ENCODE measurements at regions not wholly inside any gene's neighbourhood (a gene's known extent, or its start where the extent isn't known, plus 50 kb on each side); places are given as distances from the start of the nearest gene placed in this dataset.
"Not testable (repeated sequence)": the region's sequence is repeated elsewhere in the genome, so short reads cannot be mapped to it uniquely, and the experiment has no call there.

DNA sequence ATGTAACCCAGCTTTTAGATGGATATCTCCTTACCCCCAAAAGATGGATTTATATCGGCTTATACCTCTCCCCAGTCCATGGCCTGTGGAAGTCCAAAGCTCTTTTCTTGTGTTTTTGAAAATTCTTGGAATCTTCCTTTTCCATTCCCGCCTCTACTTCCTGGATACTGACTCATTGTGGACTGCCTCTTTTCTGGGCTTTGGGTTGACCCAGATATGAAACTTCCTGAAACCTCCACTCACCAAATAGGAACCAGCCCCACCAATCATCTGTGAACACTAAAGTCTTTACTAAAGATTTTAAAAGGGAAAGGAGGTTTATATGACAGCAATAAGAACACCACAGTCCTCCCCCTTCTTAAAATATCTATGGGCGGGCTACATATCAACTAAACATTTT lies 163.4 kb upstream of the SYN3 start:
- DNase-seq = no peak

GRCh38 chr22:33220476-33221080 lies 162.4 kb upstream of the SYN3 start:
- DNase-seq = no peak

- DNase-seq = no peak
Observed at GRCh38 chr22:33219648-33220384, 161.6 kb upstream of the SYN3 start.

DNA sequence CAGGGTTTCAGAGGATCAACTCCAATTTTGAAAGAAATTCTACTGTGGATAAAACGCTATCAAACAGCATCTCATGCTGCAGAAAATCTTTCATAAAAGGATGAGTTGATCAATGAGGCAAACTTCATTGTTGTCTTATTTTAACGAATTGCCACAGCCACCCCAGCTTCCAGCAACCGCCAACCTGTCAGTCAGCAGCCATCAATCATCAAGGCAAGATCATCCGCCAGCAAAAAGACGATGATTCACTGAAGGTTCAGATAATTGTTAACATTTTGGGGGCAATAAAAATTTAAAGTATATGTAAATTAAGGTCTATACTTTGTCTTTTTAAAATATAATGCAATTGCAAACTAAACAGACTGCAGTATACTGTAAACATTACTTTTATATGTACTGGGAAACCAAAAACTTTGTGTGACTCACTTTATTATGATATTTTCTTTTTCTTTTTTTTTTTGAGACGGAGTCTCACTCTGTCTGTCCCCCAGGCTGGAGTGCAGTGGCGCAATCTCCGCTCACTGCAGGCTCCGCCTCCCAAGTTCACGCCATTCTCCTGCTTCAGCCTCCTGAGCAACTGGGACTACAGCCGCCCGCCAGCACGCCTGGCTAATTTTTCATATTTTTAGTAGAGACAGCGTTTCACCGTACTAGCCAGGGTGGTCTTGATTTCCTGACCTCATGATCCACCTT lies 155.3 kb upstream of the SYN3 start:
- no peak for DNase-seq

DNA sequence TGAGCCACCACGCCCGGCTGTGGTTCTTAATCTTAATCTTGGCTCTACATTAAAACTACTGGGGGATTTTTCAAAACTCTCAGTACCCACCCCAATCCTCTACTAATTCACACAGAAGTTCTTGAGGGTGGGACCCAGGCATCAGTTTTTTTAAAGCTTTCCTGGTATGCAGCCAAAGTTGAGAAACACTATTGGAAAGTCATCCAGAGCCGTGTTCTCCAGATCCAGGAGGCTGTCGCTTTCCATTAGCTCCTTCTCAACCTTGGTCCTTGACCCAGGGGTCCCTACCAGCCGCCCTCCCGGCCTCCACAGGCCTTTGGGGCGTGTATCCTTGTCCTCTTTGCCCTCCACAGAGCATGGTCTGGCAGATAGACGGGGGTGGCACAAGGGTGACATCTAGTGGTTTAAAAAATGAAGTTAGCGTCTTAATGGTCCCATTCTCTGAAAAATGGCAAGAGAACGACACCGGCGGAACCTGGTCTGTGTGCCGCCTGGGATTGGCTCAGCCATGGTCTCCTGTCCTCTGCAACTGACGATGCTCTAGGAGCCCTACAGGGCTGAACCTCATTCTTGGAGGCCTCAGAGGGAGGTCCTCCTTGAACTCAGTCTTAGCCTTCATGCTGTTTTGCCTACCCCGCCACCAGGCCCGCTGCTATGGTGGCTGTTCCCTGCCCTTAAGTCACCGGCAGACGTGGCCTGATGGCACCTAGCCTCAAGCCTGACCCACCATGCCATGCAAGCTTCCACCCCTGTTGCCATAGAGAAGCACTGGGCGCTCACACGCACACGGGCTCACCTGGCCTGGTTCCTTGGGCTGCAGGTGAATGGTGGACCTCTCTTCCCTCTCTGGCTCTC lies 152.0 kb upstream of the SYN3 start:
- peak in 3 of 14 donors; percentile 1 to 11 (median 2) for DNase-seq

GRCh38 chr22:33204408-33204807 lies 146.2 kb upstream of the SYN3 start:
- no peak for DNase-seq

- no peak for DNase-seq
Observed at GRCh38 chr22:33202455-33202854, 144.3 kb upstream of the SYN3 start.

DNA sequence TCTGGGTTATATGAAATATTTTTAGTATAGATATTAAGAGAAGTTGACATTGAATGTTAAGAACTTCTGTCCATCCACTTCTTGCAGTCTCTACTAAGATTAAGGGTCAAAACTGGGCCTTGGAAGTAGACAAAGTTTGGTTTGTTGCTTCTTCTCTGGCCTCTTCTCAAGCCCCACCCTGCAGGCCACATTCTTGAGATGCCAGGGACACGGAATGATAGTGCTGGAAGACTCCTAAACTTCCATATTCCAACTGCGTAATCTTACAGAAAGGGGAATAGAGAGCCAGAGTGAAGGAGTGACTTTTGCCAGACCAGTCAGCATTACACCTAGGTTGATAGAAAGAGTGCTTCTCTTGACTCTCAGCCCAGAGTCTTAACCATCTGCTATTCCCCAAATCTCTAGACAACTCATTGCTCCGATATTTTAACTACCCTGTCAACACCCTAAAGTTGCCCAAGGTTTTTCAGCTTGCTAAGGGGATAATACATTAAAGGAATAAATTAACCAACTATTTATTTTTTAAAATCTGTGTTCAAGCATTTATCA lies 136.4 kb upstream of the SYN3 start:
- DNase-seq = no peak

DNA sequence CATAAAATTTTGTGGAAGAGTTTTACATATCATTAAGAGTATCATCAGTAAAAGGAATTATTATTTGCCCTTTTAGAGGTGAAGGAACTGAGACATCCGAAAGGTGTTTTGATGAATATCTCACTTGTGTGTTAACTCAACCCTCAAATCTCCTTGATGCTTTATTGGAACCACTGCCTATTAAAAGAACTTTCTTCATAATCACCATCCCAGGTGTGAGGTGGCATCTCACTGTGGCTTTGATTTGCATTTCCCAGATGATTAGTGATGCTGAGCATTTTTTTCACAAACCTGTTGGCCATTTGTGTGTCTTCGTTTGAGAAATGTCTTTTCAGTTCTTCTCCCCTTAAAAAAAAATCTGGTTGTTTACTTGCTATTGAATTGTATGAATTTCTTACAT lies 134.0 kb upstream of the SYN3 start:
- no peak for DNase-seq

- DNase-seq = peak in 1 of 14 donors; percentile 2
Observed at GRCh38 chr22:33188326-33188725, 130.1 kb upstream of the SYN3 start.

- no peak for DNase-seq
Observed at GRCh38 chr22:33186816-33187215, 128.6 kb upstream of the SYN3 start.

- DNase-seq = peak in 1 of 14 donors; percentile 12
Observed at GRCh38 chr22:33180356-33180755, 122.2 kb upstream of the SYN3 start.

- DNase-seq = no peak
Observed at GRCh38 chr22:33167998-33168790, 110.0 kb upstream of the SYN3 start.

DNA sequence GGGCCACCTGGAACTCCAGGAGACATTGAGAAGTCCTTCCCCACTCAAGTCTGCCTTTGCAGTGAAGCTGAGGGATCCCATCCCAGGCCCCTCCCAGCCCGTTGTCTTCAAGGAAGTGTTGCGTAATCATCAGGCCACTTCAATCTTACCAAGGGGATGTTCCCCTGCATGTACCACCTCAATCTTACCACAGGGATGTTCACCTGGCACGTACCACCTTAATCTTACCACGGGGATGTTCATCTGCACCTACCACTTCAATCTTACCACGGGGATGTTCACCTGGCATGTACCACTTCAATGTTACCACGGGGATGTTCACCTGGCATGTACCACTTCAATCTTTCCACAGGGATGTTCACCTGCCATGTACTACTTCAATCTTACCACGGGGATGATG lies 108.0 kb upstream of the SYN3 start:
- DNase-seq = no peak

DNA sequence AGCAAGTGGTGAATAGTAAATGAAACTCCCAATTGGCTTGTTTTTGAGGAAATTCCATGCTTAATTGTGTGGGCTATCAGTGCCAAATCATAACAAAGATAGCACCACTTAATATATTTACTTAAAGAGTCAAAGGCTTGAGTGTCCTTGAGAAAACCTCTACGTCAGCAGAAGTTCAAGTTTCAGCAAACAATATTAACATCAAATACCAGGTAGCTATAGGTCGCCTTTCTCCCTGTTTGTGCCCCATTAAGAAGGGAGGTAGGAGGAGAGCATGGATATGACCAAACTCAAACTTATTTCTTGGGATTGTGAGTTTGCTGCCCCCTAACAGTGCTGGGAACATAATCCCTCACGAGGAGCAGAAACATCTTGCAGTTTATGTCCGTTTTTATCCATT lies 105.6 kb upstream of the SYN3 start:
- no peak for DNase-seq

DNA sequence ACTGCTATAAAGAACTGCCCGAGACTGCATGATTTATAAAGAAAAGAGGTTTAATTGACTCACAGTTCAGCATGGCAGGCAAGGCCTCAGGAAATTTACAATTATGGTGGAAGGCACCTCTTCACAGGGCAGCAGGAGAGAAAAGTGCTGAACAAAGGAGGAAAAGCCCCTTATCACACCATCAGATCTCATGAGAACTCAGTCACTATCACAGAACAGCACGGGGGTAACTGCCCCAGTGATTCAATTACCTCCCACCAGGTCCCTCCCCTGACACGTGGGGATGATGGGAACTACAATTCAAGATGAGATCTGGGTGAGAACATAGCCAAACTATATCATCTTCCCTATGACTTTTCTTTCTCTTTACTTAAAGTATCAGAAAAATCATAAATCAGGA lies 104.0 kb upstream of the SYN3 start:
- DNase-seq = no peak

GRCh38 chr22:33160525-33160924 lies 102.3 kb upstream of the SYN3 start:
- no peak for DNase-seq

DNA sequence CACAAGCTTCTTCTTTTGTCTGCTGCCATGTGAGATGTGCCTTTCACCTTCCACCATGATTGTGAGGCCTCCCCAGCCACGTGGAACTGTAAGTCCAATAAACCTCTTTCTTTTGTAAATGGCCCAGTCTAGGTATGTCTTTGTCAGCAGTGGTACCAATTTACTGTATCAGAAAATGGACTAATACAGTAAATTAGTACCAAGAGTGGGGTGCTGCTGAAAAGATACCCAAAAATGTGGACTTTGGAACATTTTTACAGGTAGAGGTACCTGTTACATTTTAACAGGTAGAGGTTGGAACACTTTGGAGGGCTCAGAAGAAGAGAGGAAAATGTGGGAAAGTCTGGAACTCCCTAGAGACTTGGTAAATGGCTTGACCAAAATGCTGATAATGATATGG lies 96.8 kb upstream of the SYN3 start:
- not testable (repeated sequence) for DNase-seq

DNA sequence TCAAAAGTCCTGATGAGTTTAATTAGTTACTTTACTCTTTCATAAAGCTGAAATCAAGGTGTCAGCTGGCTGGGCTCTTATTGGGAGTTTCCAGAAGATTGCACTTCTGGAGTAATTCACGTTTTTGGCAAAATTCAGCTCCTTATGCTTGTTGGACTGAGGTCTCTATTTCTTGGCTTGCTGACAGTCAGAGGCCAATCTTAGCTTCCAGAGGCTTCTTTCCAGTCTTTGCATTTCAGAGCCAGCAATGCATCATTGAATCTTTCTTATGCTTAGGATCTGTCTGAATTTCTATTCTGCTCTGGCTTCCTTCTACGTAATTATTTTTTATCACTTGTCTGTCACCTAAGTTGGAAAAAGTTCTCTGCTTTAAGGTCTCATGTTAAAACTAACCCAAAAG lies 91.4 kb upstream of the SYN3 start:
- DNase-seq = no peak

DNA sequence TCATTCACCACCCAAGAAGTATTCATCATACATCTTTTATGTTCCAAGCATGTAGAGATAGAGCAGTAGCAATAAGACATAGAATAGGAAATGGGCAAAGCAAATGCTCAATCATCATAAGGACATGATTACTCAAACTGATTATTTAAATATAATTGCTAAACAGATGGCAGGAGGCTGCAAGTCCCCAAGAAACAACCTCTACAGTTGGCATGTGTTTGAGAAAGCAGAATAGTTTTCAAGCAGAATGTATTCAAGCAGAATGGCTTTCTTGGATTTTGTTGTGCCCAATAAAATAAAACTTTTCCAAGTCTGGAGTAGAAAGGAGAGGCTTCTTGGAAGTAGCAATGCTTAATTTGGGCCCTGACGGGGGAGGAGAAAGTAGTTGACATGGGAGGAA lies 86.5 kb upstream of the SYN3 start:
- DNase-seq = no peak

DNA sequence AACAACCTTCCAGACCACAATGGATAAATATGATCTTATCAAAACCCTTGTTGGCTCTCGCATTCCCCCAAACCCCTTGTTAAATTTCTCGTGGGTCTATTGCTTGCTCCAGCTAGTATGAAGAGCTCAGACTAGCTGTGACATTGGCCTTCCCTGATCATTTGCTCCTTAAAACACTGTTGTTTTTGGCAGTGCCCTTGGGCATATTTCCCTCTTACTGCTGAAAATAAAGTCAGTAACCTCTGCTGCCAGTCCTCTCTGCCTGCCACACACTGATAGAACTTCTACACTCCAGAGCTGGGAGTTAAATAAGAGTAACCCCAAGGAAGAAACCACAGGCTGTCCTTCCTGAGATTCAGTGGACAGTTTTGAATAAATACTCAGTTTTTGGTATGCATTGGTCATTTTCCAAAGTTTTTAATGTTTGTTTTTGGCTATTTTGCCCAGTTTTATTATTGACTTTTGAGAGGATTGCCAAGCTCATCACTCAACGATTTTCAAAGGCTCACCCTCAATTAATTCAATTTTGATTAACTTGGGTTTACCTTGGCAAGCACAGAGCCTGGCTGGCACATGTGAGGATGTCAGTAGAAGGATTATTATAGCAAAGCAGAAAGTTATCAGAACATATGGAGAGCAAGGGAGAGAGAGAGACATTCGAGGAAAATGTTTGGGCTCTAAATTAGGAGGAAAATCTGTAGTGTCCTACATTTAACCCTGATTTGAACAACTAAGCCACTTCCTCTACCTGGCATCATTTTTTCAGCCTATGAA lies 84.3 kb upstream of the SYN3 start:
- DNase-seq = no peak

Measured in C1 segment of cervical spinal cord (tissue), 14 donors.